OCI-LY3 (cell line): ENCODE measurements at regions not wholly inside any gene's neighbourhood (a gene's known extent, or its start where the extent isn't known, plus 50 kb on each side); places are given as distances from the start of the nearest gene placed in this dataset.

ENCODE experiments used
- CTCF ChIP-seq: fragments of 200-600, 300-600 bp; sonication (generic); IDR thresholded peaks from 2 replicates; pipeline ENCODE4 v1.5.1; 2014; ENCODE audit warnings: antibody characterized with exemption, low read length, low read depth
- EZH2phosphoT487 ChIP-seq: fragments of 200-600 bp; shearing (Covaris generic); IDR thresholded peaks from 2 replicates; pipeline ENCODE4 v1.6.1; 2018; ENCODE audit warnings: antibody characterized with exemption, mixed run types, low read depth

GRCh38 chr3:159925248-159925647, 63.4 kb upstream of the IL12A start:
- TF ChIP-seq CTCF (no peak), EZH2phosphoT487 (no peak)
